Ectodermal cell (in vitro differentiated cells): ENCODE measurements at regions not wholly inside any gene's neighbourhood (a gene's known extent, or its start where the extent isn't known, plus 50 kb on each side); places are given as distances from the start of the nearest gene placed in this dataset.

Experiments used
- H3K27ac ChIP-seq: 2 replicates; pipeline ENCODE4 v1.7.0; 2013; ENCODE audit warnings: mild to moderate bottlenecking, low read depth, low read length; ENCODE audit not compliant: insufficient read depth, poor library complexity, severe bottlenecking
- H3K27me3 ChIP-seq: 2 replicates; pipeline ENCODE4 v1.7.0; 2013; ENCODE audit warnings: mild to moderate bottlenecking, low read length; ENCODE audit not compliant: insufficient read depth, control insufficient read depth, poor library complexity, severe bottlenecking
- H3K36me3 ChIP-seq: one replicate; pipeline ENCODE4 v1.7.0; 2013; ENCODE audit warnings: low read length; ENCODE audit not compliant: control insufficient read depth, insufficient read depth
- H3K4me1 ChIP-seq: one replicate; pipeline ENCODE4 v1.7.0; 2013; ENCODE audit warnings: low read length; ENCODE audit not compliant: control insufficient read depth, insufficient read depth
- H3K4me3 ChIP-seq: 2 replicates; pipeline ENCODE4 v1.7.0; 2013; ENCODE audit warnings: low read depth, low read length, control low read depth; ENCODE audit not compliant: insufficient read depth
- H3K9me3 ChIP-seq: 2 replicates; pipeline ENCODE4 v1.7.0; 2013; ENCODE audit warnings: mild to moderate bottlenecking, low read length, moderate library complexity; ENCODE audit not compliant: control insufficient read depth
- WGBS, 2 experiments: methylation state at CpG; one replicate each; pipeline ENCODE4 v1.1.7; 2013; ENCODE audit warnings: missing lambda C conversion rate in 2 of 2; 5-methylcytosine and 5-hydroxymethylcytosine counted together

GRCh38 chr16:79287424-79287917 lies 313.1 kb downstream of the MAF start:
- Histone ChIP-seq H3K4me1 (no peaks in the 10 kb centered on the region), H3K4me3 (no peak overlapping the region), H3K27me3 (peaks cover 58% of the 10 kb centered on the region), H3K9me3 (no peaks in the 10 kb centered on the region), H3K36me3 (no peaks in the 10 kb centered on the region), H3K27ac (no peak overlapping the region)
- 77 to 81% methylated on average over 5 of the region's 5 CpGs for WGBS, 2 experiments

DNA sequence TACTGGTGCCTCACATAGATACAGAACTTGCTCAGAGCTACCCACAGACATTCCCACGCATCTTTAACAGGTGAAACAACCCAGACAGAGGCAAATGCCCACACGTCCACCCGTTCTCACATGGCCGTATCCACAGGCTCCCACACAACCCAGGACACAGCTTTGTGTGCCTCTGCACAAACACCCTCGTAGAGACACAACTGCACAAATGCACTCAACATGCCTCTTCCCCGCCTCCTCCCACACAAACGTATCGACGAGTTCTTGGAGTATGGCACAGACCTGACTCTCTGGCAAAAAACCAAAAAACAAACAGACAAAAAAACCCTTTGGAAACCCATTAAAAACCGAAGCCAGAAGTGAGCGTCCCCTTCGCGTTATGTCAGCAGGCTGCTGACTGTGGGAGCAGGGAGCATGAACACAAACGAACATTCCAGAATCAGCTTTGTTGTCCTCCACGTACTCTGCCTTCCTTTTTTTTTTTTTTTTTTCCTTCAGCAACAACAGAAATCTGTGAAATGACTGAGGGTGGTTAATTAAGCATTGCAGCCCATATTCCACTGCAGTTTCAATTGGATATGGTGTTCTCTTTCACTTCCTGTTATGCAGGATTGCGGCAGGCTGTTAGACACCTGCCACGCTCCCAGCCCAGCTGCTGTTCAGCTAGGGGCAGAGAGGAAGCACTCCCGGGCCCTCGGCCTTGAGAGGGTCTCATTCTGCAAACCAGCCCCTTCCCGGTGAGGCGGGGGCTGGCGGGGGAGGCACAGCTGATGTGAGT lies 313.7 kb downstream of the MAF start:
- no peaks in the 10 kb centered on the region for H3K9me3 ChIP-seq
- no peak overlapping the region for H3K4me3 ChIP-seq
- no peaks in the 10 kb centered on the region for H3K36me3 ChIP-seq
- H3K27ac ChIP-seq: no peak overlapping the region
- H3K4me1 ChIP-seq: no peaks in the 10 kb centered on the region
- WGBS, 2 experiments: 79 to 85% methylated on average over 21 to 22 of the region's 22 CpGs
- H3K27me3 ChIP-seq: peaks cover 51% of the 10 kb centered on the region

GRCh38 chr16:79284766-79285165 lies 315.8 kb downstream of the MAF start:
- Histone ChIP-seq H3K4me3 (no peak overlapping the region), H3K36me3 (no peaks in the 10 kb centered on the region), H3K27me3 (peaks cover 31% of the 10 kb centered on the region), H3K27ac (no peak overlapping the region), H3K9me3 (no peaks in the 10 kb centered on the region), H3K4me1 (no peaks in the 10 kb centered on the region)
- 72 to 73% methylated on average over 7 of the region's 7 CpGs for WGBS, 2 experiments

GRCh38 chr16:79283578-79283977 lies 317.0 kb downstream of the MAF start:
- 93 to 99% methylated on average over 4 of the region's 4 CpGs for WGBS, 2 experiments
- H3K4me3 ChIP-seq: no peak overlapping the region

DNA sequence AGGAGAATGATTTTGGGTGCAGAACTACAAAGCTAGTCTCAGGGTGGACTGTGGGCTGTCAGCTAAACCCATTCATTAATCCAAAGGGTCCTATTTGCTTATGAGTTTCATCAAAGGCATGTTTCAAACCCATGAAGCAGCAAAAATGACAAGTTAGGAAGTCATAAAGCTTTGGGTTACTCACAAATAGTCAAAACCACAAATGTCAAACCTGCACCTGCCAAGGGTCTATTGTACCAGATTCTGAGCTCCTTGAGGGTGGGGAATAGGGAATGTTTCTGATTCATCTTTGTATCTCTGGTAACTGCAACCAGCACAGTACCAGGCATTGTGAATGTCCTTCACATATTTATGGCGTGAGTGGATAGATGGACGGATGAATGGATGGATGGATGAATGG lies 317.7 kb downstream of the MAF start:
- Histone ChIP-seq H3K4me1 (no peaks in the 10 kb centered on the region), H3K27ac (no peak overlapping the region), H3K9me3 (no peaks in the 10 kb centered on the region), H3K4me3 (no peak overlapping the region), H3K27me3 (peaks cover 17% of the 10 kb centered on the region), H3K36me3 (no peaks in the 10 kb centered on the region)
- 92 to 100% methylated on average over 1 to 2 of the region's 2 CpGs for WGBS, 2 experiments

More at GRCh38 chr16:79283578-79283977, 317.0 kb downstream of the MAF start:
- Histone ChIP-seq H3K4me1 (no peaks in the 10 kb centered on the region), H3K36me3 (no peaks in the 10 kb centered on the region), H3K9me3 (no peaks in the 10 kb centered on the region), H3K27ac (no peak overlapping the region), H3K27me3 (peaks cover 23% of the 10 kb centered on the region)

- Histone ChIP-seq H3K36me3 (no peaks in the 10 kb centered on the region), H3K4me3 (no peak overlapping the region), H3K27ac (no peak overlapping the region), H3K27me3 (no peaks in the 10 kb centered on the region), H3K9me3 (no peaks in the 10 kb centered on the region), H3K4me1 (no peaks in the 10 kb centered on the region)
- WGBS, 2 experiments: 90 to 92% methylated on average over 11 of the region's 11 CpGs
Measured at GRCh38 chr16:79278506-79278905, 322.0 kb downstream of the MAF start.

GRCh38 chr16:79276501-79276900 lies 324.0 kb downstream of the MAF start:
- no peaks in the 10 kb centered on the region for H3K4me1 ChIP-seq
- no peak overlapping the region for H3K27ac ChIP-seq
- H3K4me3 ChIP-seq: no peak overlapping the region
- 96 to 98% methylated on average over 6 of the region's 6 CpGs for WGBS, 2 experiments
- H3K9me3 ChIP-seq: no peaks in the 10 kb centered on the region
- H3K27me3 ChIP-seq: no peaks in the 10 kb centered on the region
- H3K36me3 ChIP-seq: no peaks in the 10 kb centered on the region

- Histone ChIP-seq H3K4me1 (no peaks in the 10 kb centered on the region), H3K4me3 (no peak overlapping the region), H3K27ac (no peak overlapping the region), H3K9me3 (no peaks in the 10 kb centered on the region), H3K36me3 (no peaks in the 10 kb centered on the region), H3K27me3 (no peaks in the 10 kb centered on the region)
- 92 to 94% methylated on average over 4 of the region's 4 CpGs for WGBS, 2 experiments
Measured at GRCh38 chr16:79274264-79274663, 326.3 kb downstream of the MAF start.

DNA sequence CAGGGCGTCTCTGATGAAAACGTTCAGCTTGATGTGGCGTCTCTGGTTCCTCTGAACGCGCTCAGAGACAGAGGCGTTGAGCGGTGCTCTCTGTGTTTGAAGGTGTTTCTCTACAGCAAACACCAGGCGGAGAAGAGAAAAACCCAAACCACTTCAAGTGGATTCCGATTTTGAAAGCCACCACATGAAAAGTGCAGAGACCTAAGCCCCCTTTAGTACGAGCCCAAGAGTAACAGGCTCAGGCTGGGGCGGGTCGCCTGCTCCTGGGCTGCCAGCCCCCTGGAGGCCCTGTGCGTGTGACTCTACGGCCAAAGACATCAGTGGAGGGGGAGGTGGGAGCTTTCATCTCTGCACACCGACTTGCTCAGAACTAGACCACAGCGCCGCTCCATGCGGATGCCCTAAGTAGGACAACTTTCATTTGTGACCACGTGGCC lies 328.4 kb downstream of the MAF start:
- H3K9me3 ChIP-seq: no peaks in the 10 kb centered on the region
- H3K36me3 ChIP-seq: no peaks in the 10 kb centered on the region
- H3K27me3 ChIP-seq: no peaks in the 10 kb centered on the region
- no peak overlapping the region for H3K27ac ChIP-seq
- 94% methylated on average over 19 of the region's 19 CpGs for WGBS, 2 experiments
- no peak overlapping the region for H3K4me3 ChIP-seq
- H3K4me1 ChIP-seq: no peaks in the 10 kb centered on the region

- 0% methylated on average over 1 of the region's 1 CpG for WGBS, 2 experiments
- no peaks in the 10 kb centered on the region for H3K9me3 ChIP-seq
- H3K27me3 ChIP-seq: no peaks in the 10 kb centered on the region
- H3K36me3 ChIP-seq: no peaks in the 10 kb centered on the region
- H3K27ac ChIP-seq: no peak overlapping the region
- H3K4me1 ChIP-seq: no peaks in the 10 kb centered on the region
- H3K4me3 ChIP-seq: no peak overlapping the region
Measured at GRCh38 chr16:79271583-79271982, 329.0 kb downstream of the MAF start.
